ENCODE measurements at regions not wholly inside any gene's neighbourhood (a gene's known extent, or its start where the extent isn't known, plus 50 kb on each side); places are given as distances from the start of the nearest gene placed in this dataset.

- Mint-ChIP-seq H3K4me1 (peaks cover 3% of the 10 kb centered on the region), H3K4me3 (no peak overlapping the region), H3K9me3 (peaks cover 6% of the 10 kb centered on the region), H3K27me3 (ENCODE audit: insufficient read depth) (no peaks in the 10 kb centered on the region), H3K27ac (no peak overlapping the region), H3K36me3 (ENCODE audit: low read depth) (no peaks in the 10 kb centered on the region)
- no peak for DNase-seq
- no peak for TF ChIP-seq CTCF (conservative IDR thresholded peaks at IDR 0.05)
- Histone ChIP-seq H3K9ac (ENCODE audit: extremely low read depth, low read length, poor library complexity, severe bottlenecking) (no peak overlapping the region), H3K9me3 (ENCODE audit: control insufficient read depth, low read length) (peaks cover 13% of the 10 kb centered on the region), H3K27ac (ENCODE audit: low read depth, low read length) (no peak overlapping the region), H3K4me3 (ENCODE audit: low read length) (no peak overlapping the region), H3K36me3 (ENCODE audit: control insufficient read depth, insufficient read depth, low read length) (no peaks in the 10 kb centered on the region), H3K27me3 (ENCODE audit: control insufficient read depth, insufficient read depth, low read length, poor library complexity, severe bottlenecking) (no peaks in the 10 kb centered on the region), H3K4me1 (ENCODE audit: control insufficient read depth, insufficient read depth, low read length) (no peaks in the 10 kb centered on the region)
- WGBS, 2 experiments (ENCODE audit: insufficient coverage in 1 of 2, insufficient read length in 1 of 2) = 84 to 87% methylated on average over 5 to 7 of the region's 7 CpGs
These were observed 77.0 kb upstream of the ENPP6 start for GRCh38 chr4:184294606-184295133.

GRCh38 chr4:184293552-184293951 lies 75.9 kb upstream of the ENPP6 start:
- H3K4me1 ChIP-seq (ENCODE audit: control insufficient read depth, insufficient read depth, low read length) = no peaks in the 10 kb centered on the region
- Mint-ChIP-seq H3K4me3 (no peak overlapping the region), H3K36me3 (ENCODE audit: low read depth) (no peaks in the 10 kb centered on the region), H3K27me3 (ENCODE audit: insufficient read depth) (no peaks in the 10 kb centered on the region), H3K27ac (no peak overlapping the region), H3K4me1 (peaks cover 3% of the 10 kb centered on the region), H3K9me3 (peaks cover 6% of the 10 kb centered on the region)
- DNase-seq = no peak
- H3K27ac ChIP-seq (ENCODE audit: low read depth, low read length) = no peak overlapping the region
- no peak overlapping the region for H3K9ac ChIP-seq (ENCODE audit: extremely low read depth, low read length, poor library complexity, severe bottlenecking)
- H3K4me3 ChIP-seq (ENCODE audit: low read length) = no peak overlapping the region
- no peak for TF ChIP-seq CTCF (conservative IDR thresholded peaks at IDR 0.05)
- no peaks in the 10 kb centered on the region for H3K27me3 ChIP-seq (ENCODE audit: control insufficient read depth, insufficient read depth, low read length, poor library complexity, severe bottlenecking)
- H3K9me3 ChIP-seq (ENCODE audit: control insufficient read depth, low read length) = peaks cover 13% of the 10 kb centered on the region
- no peaks in the 10 kb centered on the region for H3K36me3 ChIP-seq (ENCODE audit: control insufficient read depth, insufficient read depth, low read length)
- WGBS, 2 experiments (ENCODE audit: insufficient coverage in 1 of 2, insufficient read length in 1 of 2) = 78 to 83% methylated on average over 5 to 6 of the region's 6 CpGs

GRCh38 chr4:184292877-184293276 lies 75.2 kb upstream of the ENPP6 start:
- Histone ChIP-seq H3K9me3 (ENCODE audit: control insufficient read depth, low read length) (peaks cover 13% of the 10 kb centered on the region), H3K27ac (ENCODE audit: low read depth, low read length) (no peak overlapping the region), H3K27me3 (ENCODE audit: control insufficient read depth, insufficient read depth, low read length, poor library complexity, severe bottlenecking) (no peaks in the 10 kb centered on the region), H3K4me1 (ENCODE audit: control insufficient read depth, insufficient read depth, low read length) (peaks cover 1% of the 10 kb centered on the region), H3K4me3 (ENCODE audit: low read length) (no peak overlapping the region), H3K9ac (ENCODE audit: extremely low read depth, low read length, poor library complexity, severe bottlenecking) (no peak overlapping the region), H3K36me3 (ENCODE audit: control insufficient read depth, insufficient read depth, low read length) (no peaks in the 10 kb centered on the region)
- 85 to 100% methylated on average over 1 to 3 of the region's 3 CpGs for WGBS, 2 experiments (ENCODE audit: insufficient coverage in 1 of 2, insufficient read length in 1 of 2)
- no peak for TF ChIP-seq CTCF (conservative IDR thresholded peaks at IDR 0.05)
- DNase-seq = no peak
- peaks cover 7% of the 10 kb centered on the region for H3K4me1 Mint-ChIP-seq
- H3K4me3 Mint-ChIP-seq = no peak overlapping the region
- no peak overlapping the region for H3K27ac Mint-ChIP-seq
- peaks cover 6% of the 10 kb centered on the region for H3K9me3 Mint-ChIP-seq
- no peaks in the 10 kb centered on the region for H3K27me3 Mint-ChIP-seq (ENCODE audit: insufficient read depth)
- no peaks in the 10 kb centered on the region for H3K36me3 Mint-ChIP-seq (ENCODE audit: low read depth)

Measured in endodermal cell (in vitro differentiated cells).